Left lung (tissue), 4 donors: ENCODE measurements at regions not wholly inside any gene's neighbourhood (a gene's known extent, or its start where the extent isn't known, plus 50 kb on each side); places are given as distances from the start of the nearest gene placed in this dataset.

ENCODE experiments used
- ATAC-seq: fragments of 200-7000 bp; cut with Tn5 transposase; one replicate; pipeline ENCODE4 v1.9.1; 2020; ENCODE audit warnings: moderate library complexity
- DNase-seq, 4 donors: peaks; one replicate each; pipeline ENCODE4 v3.0.0-alpha.2; 2013 to 2020
- H3K27ac ChIP-seq, 2 donors: fragments of 200-600 bp; sonication (generic) in 1 of 2; one replicate each; pipeline versions ENCODE4 v1.5.0 to v1.8.0; 2020 to 2021
- H3K27me3 ChIP-seq, 2 donors: fragments of 200-600 bp; sonication (generic) in 1 of 2; one replicate each; pipeline versions ENCODE4 v1.5.0 to v1.8.0; 2020 to 2021
- H3K36me3 ChIP-seq, 2 donors: fragments of 200-600 bp; sonication (generic) in 1 of 2; one replicate each; pipeline versions ENCODE4 v1.5.0 to v1.8.0; 2020 to 2021
- H3K4me1 ChIP-seq, 2 donors: fragments of 200-600 bp; one replicate each; pipeline ENCODE4 v1.8.0; 2021
- H3K4me3 ChIP-seq, 2 donors: fragments of 200-600 bp; sonication (generic) in 1 of 2; one replicate each; pipeline versions ENCODE4 v1.5.0 to v1.8.0; 2020 to 2021; ENCODE audit warnings: mild to moderate bottlenecking in 1 of 2
- H3K9me3 ChIP-seq, 2 donors: fragments of 200-600 bp; sonication (generic) in 1 of 2; one replicate each; pipeline versions ENCODE4 v1.5.0 to v1.8.0; 2020 to 2021
- intact Hi-C, 2 donors: fragments of 100-400 bp; cut with DNase I; formaldehyde crosslinking; loops; one replicate each; pipeline versions ENCODE4 v1.11.2 to v1.14.2; 2022
- TF ChIP-seq, protein P1 (sequence below), 2 donors: fragments of 200-600 bp; sonication (generic) in 1 of 2; IDR thresholded peaks; one replicate each; pipeline versions ENCODE4 v1.5.0 to v1.8.0; 2021; ENCODE audit warnings: antibody characterized with exemption in 2 of 2
- donor health status: DM: no; HTN: yes; CAD: no.
- donor health status: DM: no; HTN: no; CAD: no.

DNA sequence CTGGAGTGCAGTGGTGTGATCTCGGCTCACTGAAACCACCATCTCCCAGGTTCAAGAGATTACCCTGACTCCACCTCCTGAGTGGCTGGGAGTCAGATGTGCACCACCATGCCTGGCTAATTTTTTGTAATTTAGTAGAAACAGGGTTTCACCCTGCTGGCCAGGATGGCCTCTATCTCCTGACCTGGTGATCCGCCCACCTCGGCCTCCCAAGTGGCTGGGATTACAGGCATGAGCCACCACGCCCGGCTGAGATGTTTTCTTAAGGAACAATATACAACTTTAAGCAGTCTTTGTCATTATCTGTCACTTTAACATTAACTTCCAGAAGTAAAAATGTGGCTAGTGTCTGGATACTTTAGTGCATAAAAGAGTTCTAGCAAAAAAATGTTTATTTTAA, 272.6 kb upstream of the FAT3 start:
- intact Hi-C loops: no loop called here

DNA sequence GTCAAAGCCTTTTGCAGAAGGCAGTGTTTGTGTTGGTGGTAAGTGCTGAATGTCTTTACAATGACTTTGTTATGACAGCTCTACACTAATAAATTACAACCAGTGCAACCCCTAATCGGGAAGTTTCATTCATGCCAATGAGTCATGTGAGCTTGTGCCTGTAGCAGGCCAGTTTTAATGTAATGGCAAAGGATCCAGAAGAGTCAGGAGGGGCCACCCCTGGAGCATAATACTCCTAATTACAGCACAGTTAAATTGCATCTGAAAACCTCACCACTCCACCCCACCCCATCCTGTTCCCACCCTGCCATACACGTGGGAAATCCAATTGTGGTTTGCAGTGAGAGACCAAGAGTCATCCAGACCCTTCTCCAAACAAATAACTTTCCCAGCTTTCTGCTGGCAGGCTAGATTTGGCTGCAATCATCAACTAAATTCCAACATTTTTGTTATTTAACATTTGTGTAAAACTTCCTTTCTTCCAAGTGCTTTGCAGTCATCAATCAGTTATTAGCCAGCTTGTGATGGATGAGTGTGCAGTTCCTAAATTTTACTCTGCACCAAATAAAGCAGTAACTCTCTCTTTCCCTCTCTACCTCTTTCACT, 277.3 kb upstream of the FAT3 start:
- H3K27ac ChIP-seq: no peak overlapping the region
- no peaks in the 10 kb centered on the region for H3K27me3 ChIP-seq
- H3K4me1 ChIP-seq: peaks cover 0 to 5% of the 10 kb centered on the region in 2 donors
- ATAC-seq (peak; percentile 54), DNase-seq (no peak)
- H3K36me3 ChIP-seq: no peaks in the 10 kb centered on the region
- TF ChIP-seq, protein P1, sequence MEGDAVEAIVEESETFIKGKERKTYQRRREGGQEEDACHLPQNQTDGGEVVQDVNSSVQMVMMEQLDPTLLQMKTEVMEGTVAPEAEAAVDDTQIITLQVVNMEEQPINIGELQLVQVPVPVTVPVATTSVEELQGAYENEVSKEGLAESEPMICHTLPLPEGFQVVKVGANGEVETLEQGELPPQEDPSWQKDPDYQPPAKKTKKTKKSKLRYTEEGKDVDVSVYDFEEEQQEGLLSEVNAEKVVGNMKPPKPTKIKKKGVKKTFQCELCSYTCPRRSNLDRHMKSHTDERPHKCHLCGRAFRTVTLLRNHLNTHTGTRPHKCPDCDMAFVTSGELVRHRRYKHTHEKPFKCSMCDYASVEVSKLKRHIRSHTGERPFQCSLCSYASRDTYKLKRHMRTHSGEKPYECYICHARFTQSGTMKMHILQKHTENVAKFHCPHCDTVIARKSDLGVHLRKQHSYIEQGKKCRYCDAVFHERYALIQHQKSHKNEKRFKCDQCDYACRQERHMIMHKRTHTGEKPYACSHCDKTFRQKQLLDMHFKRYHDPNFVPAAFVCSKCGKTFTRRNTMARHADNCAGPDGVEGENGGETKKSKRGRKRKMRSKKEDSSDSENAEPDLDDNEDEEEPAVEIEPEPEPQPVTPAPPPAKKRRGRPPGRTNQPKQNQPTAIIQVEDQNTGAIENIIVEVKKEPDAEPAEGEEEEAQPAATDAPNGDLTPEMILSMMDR (IDR thresholded peaks at IDR 0.05): no peak
- intact Hi-C loops: no loop called here
- no peak overlapping the region for H3K4me3 ChIP-seq
- no peaks in the 10 kb centered on the region for H3K9me3 ChIP-seq

More for the DNA sequence above, 272.6 kb upstream of the FAT3 start:
- TF ChIP-seq, protein P1 (IDR thresholded peaks at IDR 0.05): no peak
- H3K27ac ChIP-seq: no peak overlapping the region
- peaks cover 0 to 2% of the 10 kb centered on the region in 2 donors for H3K9me3 ChIP-seq
- DNase-seq (no peak), ATAC-seq (no peak)
- H3K4me1 ChIP-seq: peaks cover 0 to 5% of the 10 kb centered on the region in 2 donors
- H3K36me3 ChIP-seq: no peaks in the 10 kb centered on the region
- H3K27me3 ChIP-seq: no peaks in the 10 kb centered on the region
- H3K4me3 ChIP-seq: no peak overlapping the region

DNA sequence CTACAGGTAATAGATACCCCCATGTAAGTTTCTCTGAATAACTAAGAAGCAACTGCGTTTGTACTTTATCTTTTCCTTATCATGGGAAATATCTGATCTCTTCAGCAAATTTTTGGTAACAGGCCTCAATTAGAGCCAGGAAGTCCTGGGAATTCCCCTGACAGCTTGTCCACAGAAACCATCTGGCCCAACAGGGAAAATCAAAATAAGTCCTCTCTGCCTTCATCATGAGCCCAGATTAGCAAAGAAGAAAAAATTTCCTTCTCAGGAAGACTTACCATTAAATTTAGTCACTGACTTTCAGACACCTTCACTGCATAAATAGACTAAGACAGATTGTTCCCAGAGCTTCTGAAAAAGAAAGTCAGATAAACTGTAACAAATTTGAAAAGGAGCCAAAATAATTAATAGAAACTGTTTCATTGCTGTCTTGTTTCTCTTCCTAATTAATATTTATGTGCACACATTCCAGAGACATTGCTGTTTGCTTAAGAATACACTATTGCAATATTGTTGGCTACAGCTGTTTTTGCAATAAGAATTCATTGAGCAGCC, 278.1 kb upstream of the FAT3 start:
- intact Hi-C loops: no loop called here
- no peaks in the 10 kb centered on the region for H3K9me3 ChIP-seq
- ATAC-seq: no peak
- H3K4me1 ChIP-seq: peaks cover 0 to 5% of the 10 kb centered on the region in 2 donors
- no peaks in the 10 kb centered on the region for H3K36me3 ChIP-seq
- H3K4me3 ChIP-seq: no peak overlapping the region
- no peak overlapping the region for H3K27ac ChIP-seq
- no peaks in the 10 kb centered on the region for H3K27me3 ChIP-seq
- TF ChIP-seq, protein P1 (IDR thresholded peaks at IDR 0.05): no peak
- peak in 1 of 4 donors; percentile 18 for DNase-seq

DNA sequence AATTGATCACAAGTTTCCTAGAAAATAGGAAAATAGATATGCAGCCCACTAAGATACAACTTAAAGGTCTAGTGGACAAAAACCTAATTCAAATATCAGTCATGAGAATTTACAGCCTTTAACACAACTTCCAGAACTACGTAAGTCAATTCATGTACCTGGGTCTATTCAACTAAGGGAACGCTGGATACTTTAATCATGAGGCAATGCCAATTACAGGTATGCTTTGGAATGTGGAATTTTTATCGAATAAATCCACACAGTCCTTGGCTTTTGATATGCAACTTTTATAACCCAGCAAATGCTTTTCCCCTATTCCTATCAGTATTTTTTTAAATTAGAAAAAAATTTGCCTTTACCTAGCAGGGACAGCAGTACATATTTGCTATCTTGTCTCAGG, 289.5 kb upstream of the FAT3 start:
- TF ChIP-seq, protein P1 (IDR thresholded peaks at IDR 0.05): no peak
- DNase-seq (no peak), ATAC-seq (no peak)
- Histone ChIP-seq H3K9me3 (peaks cover 0 to 1% of the 10 kb centered on the region in 2 donors), H3K36me3 (no peaks in the 10 kb centered on the region), H3K4me1 (no peaks in the 10 kb centered on the region), H3K4me3 (no peak overlapping the region), H3K27ac (no peak overlapping the region), H3K27me3 (no peaks in the 10 kb centered on the region)
- intact Hi-C loops: no loop called here

DNA sequence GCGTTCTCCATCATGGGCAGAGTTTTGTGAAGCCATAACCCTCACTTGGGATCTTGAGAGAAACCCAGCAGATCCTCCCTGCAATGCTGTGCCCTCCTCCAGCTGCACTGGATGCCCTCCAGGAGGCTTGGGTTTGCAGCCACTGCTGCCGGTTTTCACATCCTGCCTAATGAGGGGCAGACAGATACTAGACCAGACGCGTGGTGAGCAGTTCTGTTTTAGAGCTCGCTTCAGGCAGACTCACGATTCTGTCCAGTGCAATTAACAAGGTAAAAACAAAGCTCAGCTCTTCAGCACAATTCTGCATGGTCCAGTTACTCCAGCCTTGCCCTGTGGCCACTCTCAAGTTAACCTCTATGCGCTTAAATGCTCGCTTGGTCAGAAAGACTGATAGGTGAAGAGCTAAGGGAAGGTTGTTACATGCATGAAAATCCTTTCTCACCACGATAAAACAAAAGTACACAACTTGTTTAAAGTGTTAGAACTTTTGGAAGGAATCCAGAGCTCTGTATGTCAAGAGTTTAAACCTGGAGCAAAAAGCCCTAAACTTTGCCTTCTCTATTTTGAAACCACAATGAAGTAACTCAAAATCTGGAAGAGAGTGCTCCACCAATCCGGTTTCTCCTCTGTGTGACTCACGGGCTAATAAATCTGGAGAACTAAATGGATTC, 292.3 kb upstream of the FAT3 start:
- no peak overlapping the region for H3K27ac ChIP-seq
- peak in 1 of 4 donors; percentile 18 for DNase-seq
- no peak overlapping the region for H3K4me3 ChIP-seq
- H3K9me3 ChIP-seq: peaks cover 0 to 1% of the 10 kb centered on the region in 2 donors
- no peaks in the 10 kb centered on the region for H3K4me1 ChIP-seq
- H3K36me3 ChIP-seq: no peaks in the 10 kb centered on the region
- TF ChIP-seq, protein P1 (IDR thresholded peaks at IDR 0.05): no peak
- intact Hi-C loops: no loop called here
- H3K27me3 ChIP-seq: no peaks in the 10 kb centered on the region
- peak; percentile 82 for ATAC-seq
